ENCODE measurements at regions not wholly inside any gene's neighbourhood (a gene's known extent, or its start where the extent isn't known, plus 50 kb on each side); places are given as distances from the start of the nearest gene placed in this dataset.

GRCh38 chr13:111897178-111897845 lies 169.6 kb upstream of the SOX1 start:
- DNase-seq (ENCODE audit: extremely low spot score) = no peak
- ChIA-PET POLR2A (no interaction called here), CTCF (no interaction called here)
- no peak for TF ChIP-seq CTCF (IDR thresholded peaks at IDR 0.05; ENCODE audit: control extremely low read depth, extremely low read depth, low read depth, missing control alignments)

- CTCF ChIA-PET = no interaction called here
Measured at GRCh38 chr13:111897846-111898215, 169.1 kb upstream of the SOX1 start.

GRCh38 chr13:111898956-111899713 lies 167.8 kb upstream of the SOX1 start:
- POLR2A ChIA-PET = no interaction called here
- DNase-seq (ENCODE audit: extremely low spot score) = no peak
- TF ChIP-seq CTCF (IDR thresholded peaks at IDR 0.05; ENCODE audit: control extremely low read depth, extremely low read depth, low read depth, missing control alignments) = no peak
- CTCF ChIA-PET = no interaction called here

More at GRCh38 chr13:111897846-111898215, 169.1 kb upstream of the SOX1 start:
- DNase-seq (ENCODE audit: extremely low spot score) = no peak
- POLR2A ChIA-PET = no interaction called here
- TF ChIP-seq CTCF (IDR thresholded peaks at IDR 0.05; ENCODE audit: control extremely low read depth, extremely low read depth, low read depth, missing control alignments) = no peak

GRCh38 chr13:111899714-111900389 lies 167.1 kb upstream of the SOX1 start:
- POLR2A ChIA-PET = no interaction called here

GRCh38 chr13:111900390-111901131 lies 166.4 kb upstream of the SOX1 start:
- CTCF ChIA-PET = interaction anchor here (1.3 kb wide), 1 partner anchor 36 kb away, joined by 3 read pairs; no protein-coding TSS in a partner anchor
- DNase-seq (ENCODE audit: extremely low spot score) = no peak
- POLR2A ChIA-PET = no interaction called here
- TF ChIP-seq CTCF (IDR thresholded peaks at IDR 0.05; ENCODE audit: control extremely low read depth, extremely low read depth, low read depth, missing control alignments) = no peak

More at GRCh38 chr13:111899714-111900389, 167.1 kb upstream of the SOX1 start:
- no peak for DNase-seq (ENCODE audit: extremely low spot score)
- TF ChIP-seq CTCF (IDR thresholded peaks at IDR 0.05; ENCODE audit: control extremely low read depth, extremely low read depth, low read depth, missing control alignments) = no peak
- CTCF ChIA-PET = interaction anchor here (1.3 kb wide), 1 partner anchor 37 kb away, joined by 3 read pairs; no protein-coding TSS in a partner anchor

Data from GM10248 (cell line).